Kidney tubule cell (primary cell): ENCODE measurements at regions not wholly inside any gene's neighbourhood (a gene's known extent, or its start where the extent isn't known, plus 50 kb on each side); places are given as distances from the start of the nearest gene placed in this dataset.
"Not testable (repeated sequence)": the region's sequence is repeated elsewhere in the genome, so short reads cannot be mapped to it uniquely, and the experiment has no call there.

ENCODE experiments used
- DNase-seq: peaks from one replicate; pipeline ENCODE4 v3.0.0-alpha.2; 2018; ENCODE audit warnings: low spot score

DNA sequence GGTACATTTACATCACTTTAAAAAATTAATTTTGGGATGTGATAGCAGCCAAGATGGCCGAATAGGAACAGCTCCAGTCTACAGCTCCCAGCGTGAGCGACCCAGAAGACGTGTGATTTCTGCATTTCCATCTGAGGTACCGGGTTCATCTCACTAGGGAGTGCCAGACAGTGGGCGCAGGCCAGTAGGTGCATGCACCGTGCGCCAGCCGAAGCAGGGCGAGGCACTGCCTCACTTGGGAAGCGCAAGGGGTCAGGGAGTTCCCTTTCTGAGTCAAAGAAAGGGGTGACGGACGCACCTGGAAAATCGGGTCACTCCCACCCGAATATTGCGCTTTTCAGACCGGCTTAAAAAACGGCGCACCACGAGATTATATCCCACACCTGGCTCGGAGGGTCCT is 233.2 kb downstream of the PLOD2 start:
- DNase-seq, result not testable (repeated sequence)

DNA sequence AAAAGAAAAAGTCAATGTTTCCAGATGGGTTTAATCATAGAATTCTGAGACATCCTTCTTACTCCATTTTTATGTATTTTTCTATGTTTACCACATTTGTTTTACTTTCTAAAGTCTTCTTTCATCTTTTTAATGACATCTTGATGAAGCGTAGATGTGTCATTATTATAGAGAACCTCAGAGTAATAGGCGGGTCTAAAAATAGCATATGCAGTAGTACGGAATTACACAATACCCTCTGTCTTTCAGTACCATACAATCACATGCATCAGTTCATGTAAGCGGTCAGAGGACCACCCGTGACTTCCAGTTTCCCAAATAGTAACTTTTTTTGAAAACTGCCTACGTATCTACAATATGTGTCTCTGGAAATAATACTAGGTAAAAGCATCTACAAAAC is 224.0 kb downstream of the PLOD2 start:
- DNase-seq, result no peak

DNA sequence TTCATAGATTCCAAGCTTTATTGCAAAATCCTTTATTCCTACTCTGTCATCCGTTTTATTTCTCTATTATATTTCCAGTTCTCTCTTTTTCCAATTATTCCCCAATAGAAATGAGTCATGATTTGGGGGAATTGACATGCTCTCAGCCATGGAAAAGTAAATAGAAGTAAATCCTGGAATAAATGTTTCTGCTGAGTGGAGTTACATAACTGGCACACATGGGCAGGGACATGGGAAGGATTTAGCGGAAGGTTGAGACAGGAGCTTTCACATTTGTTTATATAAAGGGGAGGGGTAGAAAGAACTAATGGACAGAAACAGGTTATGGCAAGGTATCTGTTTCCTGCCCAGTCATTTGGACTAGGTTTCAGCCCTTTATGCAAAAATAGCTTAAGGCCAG is 221.6 kb downstream of the PLOD2 start:
- no peak for DNase-seq

DNA sequence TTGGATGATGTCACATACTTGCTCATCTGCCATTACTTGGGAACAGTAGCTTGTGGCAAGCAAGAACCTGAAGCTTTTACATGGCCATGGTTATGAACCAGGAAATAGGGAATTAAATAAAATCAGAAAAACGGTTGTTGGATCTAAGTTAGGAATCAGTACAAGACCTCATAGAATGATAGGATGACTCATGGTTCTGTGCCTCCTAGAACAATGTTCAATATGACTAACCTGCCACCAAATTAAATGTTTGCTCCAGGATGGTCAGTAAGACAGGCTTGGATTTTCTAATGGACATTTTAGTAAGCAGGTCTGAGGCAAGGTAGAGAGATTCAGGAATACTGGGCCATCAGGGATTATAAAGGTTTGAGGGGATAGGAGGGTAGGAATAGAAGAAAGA is 218.9 kb downstream of the PLOD2 start:
- peak; percentile 8 for DNase-seq

DNA sequence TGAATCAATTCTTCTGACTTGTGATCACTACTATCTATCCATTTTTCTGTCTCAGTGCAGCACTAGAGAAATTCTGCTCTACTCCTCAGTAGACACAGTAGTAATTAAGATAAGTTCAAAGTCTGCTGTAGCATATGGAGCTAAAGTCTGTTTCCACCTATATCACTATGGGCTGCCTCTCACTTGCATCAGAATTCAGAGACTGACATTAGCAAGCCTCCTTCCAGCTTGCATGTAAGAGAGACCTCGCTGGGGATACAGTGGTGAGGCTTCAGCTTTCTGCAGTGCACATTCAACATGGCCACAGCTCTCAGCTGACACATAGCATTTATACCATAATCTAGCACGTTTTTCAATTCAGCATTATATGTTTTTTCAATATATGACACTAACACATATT is 217.0 kb downstream of the PLOD2 start:
- DNase-seq, result no peak

DNA sequence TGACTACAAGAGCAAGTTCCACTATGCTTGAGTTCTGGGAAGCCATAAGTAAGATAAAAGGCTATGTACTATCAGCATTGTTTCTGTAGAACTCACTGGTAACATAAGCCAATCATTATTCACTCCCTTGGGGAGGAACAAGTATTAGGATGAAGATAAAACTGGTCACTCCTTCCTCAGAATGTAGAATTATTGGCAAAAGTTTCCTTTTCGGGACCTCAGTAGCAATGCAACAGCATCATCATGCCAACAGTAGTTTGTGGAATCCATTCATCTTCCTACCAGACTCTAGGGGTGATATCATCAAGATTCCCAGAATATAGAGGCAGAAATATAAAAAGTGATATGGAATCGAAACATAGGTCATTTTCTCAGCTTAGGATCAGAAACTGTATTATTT is 209.5 kb downstream of the PLOD2 start:
- DNase-seq, result no peak

DNA sequence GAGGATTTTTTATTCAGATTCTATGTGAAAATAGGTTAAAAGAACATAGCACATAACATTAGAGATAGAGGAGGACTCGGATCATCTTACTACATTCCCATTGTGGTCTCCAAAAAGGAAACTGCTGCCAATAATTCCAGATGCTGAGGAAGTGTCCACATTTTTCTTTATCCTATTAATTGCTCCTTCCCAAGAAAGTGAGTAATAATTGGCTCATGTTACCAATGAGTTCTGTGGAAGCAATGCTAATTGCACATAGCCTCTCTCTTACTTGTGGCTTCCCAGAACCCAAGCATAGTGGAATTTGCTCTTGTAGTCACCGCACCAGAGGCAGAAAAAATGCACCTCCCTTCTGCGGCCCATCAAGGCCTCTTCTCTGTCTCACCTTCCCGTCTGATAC is 208.4 kb downstream of the PLOD2 start:
- no peak for DNase-seq

DNA sequence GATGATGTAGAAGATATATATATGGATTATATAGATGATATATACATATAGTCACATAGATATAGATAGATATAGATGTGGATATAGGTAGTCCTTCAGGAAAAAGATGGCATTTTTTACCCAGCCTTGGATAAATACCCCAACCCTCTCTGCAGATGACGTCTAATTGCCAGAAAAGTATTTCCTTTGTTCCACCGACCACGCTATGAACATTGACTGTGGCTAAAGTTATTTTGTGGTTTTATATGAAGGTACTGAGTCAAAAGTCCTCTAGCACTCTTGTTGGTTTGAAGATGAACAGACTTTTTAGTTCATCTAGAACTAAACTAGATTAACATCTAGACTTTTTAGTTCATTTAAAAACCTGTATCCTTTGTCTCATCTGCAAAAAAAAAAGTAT is 207.7 kb downstream of the PLOD2 start:
- no peak for DNase-seq

DNA sequence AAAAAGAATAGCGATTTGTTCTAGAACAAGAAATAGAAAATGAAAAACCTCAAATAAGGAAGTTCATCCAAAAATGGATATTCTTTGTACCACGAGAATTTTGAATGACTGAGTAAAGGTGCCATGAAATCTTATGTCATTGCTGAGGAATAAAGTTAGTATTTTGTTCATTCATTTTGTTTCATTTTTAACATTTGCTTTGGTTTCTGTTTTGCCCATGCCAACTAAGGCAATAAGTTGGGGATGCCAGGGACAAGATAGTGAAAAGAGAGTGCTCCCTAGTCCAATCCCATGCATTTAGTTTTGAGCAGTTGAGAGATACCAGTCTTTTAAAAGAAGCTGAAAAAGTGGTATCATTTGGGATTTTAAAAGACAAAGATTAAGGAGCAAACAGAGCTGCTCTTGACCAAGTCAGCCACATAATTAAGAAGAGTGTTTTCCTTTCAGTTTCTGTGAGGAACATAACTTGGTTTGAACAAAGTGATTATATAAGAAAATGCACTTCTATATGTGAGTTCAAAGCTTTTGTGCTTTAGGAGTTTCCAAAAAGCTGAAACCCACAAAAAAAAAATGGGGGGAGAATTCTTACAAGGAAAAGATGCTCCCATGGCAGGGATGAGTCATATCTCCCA is 201.4 kb downstream of the PLOD2 start:
- no peak for DNase-seq

DNA sequence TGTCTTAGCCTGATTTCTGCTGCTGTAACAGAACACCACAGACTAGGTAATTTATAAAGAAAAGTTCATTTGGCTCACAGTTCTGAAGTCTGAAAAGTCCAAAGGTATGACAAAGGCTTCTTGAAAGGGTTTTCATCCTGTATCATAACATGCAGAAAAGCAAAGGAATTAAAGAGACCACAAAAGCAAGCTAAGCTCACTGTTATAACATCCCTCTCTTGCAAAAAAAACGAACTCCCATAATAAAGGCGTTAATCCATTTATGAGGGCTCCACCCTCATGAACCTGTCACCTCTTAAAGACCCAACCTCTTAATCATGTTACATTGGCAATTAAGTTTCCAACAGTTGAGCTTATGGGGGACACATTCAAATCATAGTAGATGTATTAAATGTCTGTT is 197.9 kb downstream of the PLOD2 start:
- no peak for DNase-seq

DNA sequence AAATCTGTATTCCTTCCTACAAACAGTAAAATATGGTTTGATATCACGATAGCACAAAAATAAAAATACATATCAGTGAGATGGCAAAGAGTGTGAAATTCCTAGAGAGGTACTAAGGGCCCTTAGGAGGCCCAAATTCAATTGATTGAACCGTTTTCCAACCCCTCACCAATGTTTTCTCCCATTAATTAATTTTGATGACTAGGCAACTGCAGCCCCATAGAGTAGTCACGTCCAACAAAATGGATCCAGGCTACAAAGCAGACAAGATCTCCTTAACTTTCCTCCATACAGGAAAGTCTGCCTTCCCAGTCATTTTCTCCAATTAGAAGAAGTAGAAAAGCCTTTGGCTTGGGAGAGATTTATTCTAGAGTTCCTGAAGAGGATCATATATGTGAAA is 193.9 kb downstream of the PLOD2 start:
- DNase-seq, result no peak

DNA sequence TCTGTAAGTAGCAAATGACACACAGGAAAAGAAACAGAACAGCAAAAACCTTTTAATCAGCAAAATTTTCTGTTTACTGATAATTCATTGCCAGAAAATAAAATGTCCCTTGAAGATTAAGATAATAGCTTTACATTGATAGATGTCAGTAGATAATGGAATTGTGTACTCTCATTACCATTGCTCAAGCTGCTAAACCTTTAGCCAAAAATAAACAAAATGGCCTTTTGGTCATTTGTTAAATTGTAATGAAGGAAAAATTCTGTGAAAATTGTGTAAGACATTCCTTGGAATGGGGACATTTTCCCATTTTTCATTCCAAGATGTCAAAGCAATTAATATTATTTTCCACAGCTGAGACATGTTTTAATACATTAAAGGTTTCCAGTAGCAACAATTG is 189.8 kb downstream of the PLOD2 start:
- DNase-seq, result no peak

DNA sequence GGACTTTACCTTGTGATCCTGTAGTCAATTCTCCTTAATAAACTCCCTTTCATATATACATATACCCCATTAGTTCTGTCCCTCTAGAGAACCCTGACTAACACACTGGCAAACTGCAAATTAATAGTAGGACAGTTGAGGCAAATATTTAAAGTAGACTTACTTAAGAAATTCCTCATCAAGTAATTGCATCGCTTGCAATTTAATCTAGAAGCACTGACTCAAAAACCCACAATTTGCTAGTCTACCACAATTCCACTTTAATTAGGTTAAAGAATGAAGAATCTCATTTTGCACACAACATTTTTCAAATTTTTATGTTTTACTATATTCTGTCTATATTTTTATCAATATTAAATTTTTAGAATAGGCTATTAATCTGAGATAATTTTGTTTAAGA is 188.1 kb downstream of the PLOD2 start:
- no peak for DNase-seq

DNA sequence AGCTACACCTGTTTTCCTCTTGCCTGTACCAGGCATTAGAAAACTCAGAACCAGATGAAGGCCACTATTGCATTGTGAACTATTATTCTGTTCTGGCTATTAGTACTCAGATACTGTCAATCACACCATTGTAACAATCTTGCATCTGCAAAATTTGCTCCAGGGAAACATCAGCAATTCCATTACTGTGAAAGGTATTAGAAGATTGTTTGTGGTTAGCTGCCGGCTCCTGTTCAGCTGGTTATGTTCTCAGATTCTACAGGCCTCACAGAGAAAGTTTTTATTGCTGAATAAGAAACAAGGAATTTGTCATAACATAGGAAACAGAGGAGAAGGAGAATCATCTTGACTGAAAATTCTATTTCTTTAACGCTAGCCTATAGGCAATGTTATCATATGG is 179.9 kb downstream of the PLOD2 start:
- DNase-seq, result no peak

DNA sequence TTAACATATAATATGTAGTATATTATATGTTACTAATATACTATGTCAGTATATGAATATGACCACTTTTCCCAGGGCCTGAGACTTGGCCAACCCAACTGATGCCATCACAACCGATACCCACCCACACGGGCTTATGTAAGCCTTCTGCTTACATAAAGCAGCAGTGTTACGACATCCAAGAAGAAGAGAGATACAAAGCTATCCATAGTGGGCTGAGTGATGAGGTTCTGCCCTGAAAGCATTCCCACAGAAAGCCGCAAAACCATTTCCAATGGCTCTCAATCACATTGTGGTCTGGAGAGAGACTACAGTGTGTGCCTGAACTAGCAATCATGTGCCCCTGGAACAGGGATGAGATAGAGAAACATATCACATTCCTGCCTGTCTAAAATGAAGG is 177.9 kb downstream of the PLOD2 start:
- DNase-seq, result no peak
